Calu3 (cell line): ENCODE measurements at regions not wholly inside any gene's neighbourhood (a gene's known extent, or its start where the extent isn't known, plus 50 kb on each side); places are given as distances from the start of the nearest gene placed in this dataset.
"Not testable (repeated sequence)": the region's sequence is repeated elsewhere in the genome, so short reads cannot be mapped to it uniquely, and the experiment has no call there.

Experiments used
- BruUV-seq: library from RNA; stranded (reverse); fragments of 400-500 nt; replicated peaks from 2 replicates; lab custom pipeline; 2021; lab: Mats Ljungman, UMichigan
- CTCF ChIA-PET: fragments of 300-600 bp; sonication (Branson Sonifier 250); formaldehyde crosslinking; loops from one replicate; lab custom pipeline; 2022; ENCODE audit warnings: antibody characterized with exemption; lab: Charles Lee
- DNase-seq: peaks from one replicate; pipeline ENCODE4 v3.0.0; 2022
- H3K27ac Mint-ChIP-seq: one replicate; pipeline ENCODE4 v1.8.0; 2022; ENCODE audit warnings: mixed read lengths; ENCODE audit not compliant: unreplicated experiment
- H3K27me3 Mint-ChIP-seq: one replicate; pipeline ENCODE4 v1.8.0; 2022; ENCODE audit warnings: mixed read lengths; ENCODE audit not compliant: unreplicated experiment
- H3K36me3 Mint-ChIP-seq: one replicate; pipeline ENCODE4 v1.8.0; 2022; ENCODE audit warnings: mild to moderate bottlenecking, moderate library complexity, mixed read lengths; ENCODE audit not compliant: insufficient read depth, unreplicated experiment
- H3K4me1 Mint-ChIP-seq: one replicate; pipeline ENCODE4 v1.8.0; 2022; ENCODE audit warnings: mild to moderate bottlenecking, low read depth, mixed read lengths; ENCODE audit not compliant: unreplicated experiment
- H3K4me3 Mint-ChIP-seq: one replicate; pipeline ENCODE4 v1.8.0; 2022; ENCODE audit warnings: mild to moderate bottlenecking, low read depth, moderate library complexity, mixed read lengths; ENCODE audit not compliant: unreplicated experiment
- H3K9me3 Mint-ChIP-seq: one replicate; pipeline ENCODE4 v1.8.0; 2022; ENCODE audit warnings: low read depth, mixed read lengths; ENCODE audit not compliant: unreplicated experiment
- intact Hi-C: fragments of 100-400 bp; cut with micrococcal nuclease; formaldehyde crosslinking; loops from one replicate; pipeline ENCODE4 v1.10.0; 2022; ENCODE audit not compliant: unreplicated experiment

GRCh38 chr2:91526083-91526482 is 2834.6 kb downstream of the RPIA start:
- H3K27me3 Mint-ChIP-seq, BruUV-seq, intact Hi-C loops, H3K4me3 Mint-ChIP-seq, H3K36me3 Mint-ChIP-seq, DNase-seq, H3K9me3 Mint-ChIP-seq, H3K27ac Mint-ChIP-seq, H3K4me1 Mint-ChIP-seq, CTCF ChIA-PET: not testable (repeated sequence)

- CTCF ChIA-PET, H3K27ac Mint-ChIP-seq, H3K27me3 Mint-ChIP-seq, H3K9me3 Mint-ChIP-seq, H3K4me3 Mint-ChIP-seq, DNase-seq, H3K36me3 Mint-ChIP-seq, H3K4me1 Mint-ChIP-seq, intact Hi-C loops, BruUV-seq: not testable (repeated sequence)
Measured at GRCh38 chr2:91527056-91527455, 2835.6 kb downstream of the RPIA start.

- BruUV-seq, CTCF ChIA-PET, DNase-seq: not testable (repeated sequence)
Measured at GRCh38 chr2:91527491-91528031, 2836.1 kb downstream of the RPIA start.

GRCh38 chr2:91528361-91528760 is 2836.9 kb downstream of the RPIA start:
- DNase-seq, intact Hi-C loops: not testable (repeated sequence)

More at GRCh38 chr2:91527491-91528031, 2836.1 kb downstream of the RPIA start:
- H3K4me3 Mint-ChIP-seq, H3K27me3 Mint-ChIP-seq, H3K36me3 Mint-ChIP-seq, H3K9me3 Mint-ChIP-seq, H3K4me1 Mint-ChIP-seq, H3K27ac Mint-ChIP-seq, intact Hi-C loops: not testable (repeated sequence)

GRCh38 chr2:91536109-91536508 is 2844.6 kb downstream of the RPIA start:
- H3K4me1 Mint-ChIP-seq, DNase-seq, H3K27me3 Mint-ChIP-seq, H3K9me3 Mint-ChIP-seq, BruUV-seq, CTCF ChIA-PET, H3K36me3 Mint-ChIP-seq, H3K4me3 Mint-ChIP-seq, H3K27ac Mint-ChIP-seq, intact Hi-C loops: not testable (repeated sequence)

More at GRCh38 chr2:91528361-91528760, 2836.9 kb downstream of the RPIA start:
- BruUV-seq, H3K27ac Mint-ChIP-seq, H3K4me1 Mint-ChIP-seq, H3K9me3 Mint-ChIP-seq, H3K4me3 Mint-ChIP-seq, H3K36me3 Mint-ChIP-seq, H3K27me3 Mint-ChIP-seq, CTCF ChIA-PET: not testable (repeated sequence)

- H3K9me3 Mint-ChIP-seq, H3K4me1 Mint-ChIP-seq, H3K4me3 Mint-ChIP-seq, intact Hi-C loops, BruUV-seq, DNase-seq, H3K27ac Mint-ChIP-seq, H3K27me3 Mint-ChIP-seq, H3K36me3 Mint-ChIP-seq, CTCF ChIA-PET: not testable (repeated sequence)
Measured at GRCh38 chr2:91536549-91537263, 2845.2 kb downstream of the RPIA start.

GRCh38 chr2:91549316-91549715 is 2857.8 kb downstream of the RPIA start:
- H3K36me3 Mint-ChIP-seq, DNase-seq, H3K4me3 Mint-ChIP-seq, CTCF ChIA-PET, H3K27me3 Mint-ChIP-seq, H3K27ac Mint-ChIP-seq, H3K4me1 Mint-ChIP-seq, H3K9me3 Mint-ChIP-seq, BruUV-seq, intact Hi-C loops: not testable (repeated sequence)

- DNase-seq, intact Hi-C loops, CTCF ChIA-PET, H3K27ac Mint-ChIP-seq, H3K27me3 Mint-ChIP-seq, H3K36me3 Mint-ChIP-seq, BruUV-seq, H3K4me1 Mint-ChIP-seq, H3K4me3 Mint-ChIP-seq: not testable (repeated sequence)
- peaks cover 20% of the 10 kb centered on the region for H3K9me3 Mint-ChIP-seq
Measured at GRCh38 chr2:91558234-91558633, 2866.8 kb downstream of the RPIA start.

- CTCF ChIA-PET, H3K4me1 Mint-ChIP-seq, intact Hi-C loops, H3K27me3 Mint-ChIP-seq, H3K27ac Mint-ChIP-seq, H3K4me3 Mint-ChIP-seq, DNase-seq, H3K36me3 Mint-ChIP-seq, BruUV-seq: not testable (repeated sequence)
- H3K9me3 Mint-ChIP-seq = peaks cover 20% of the 10 kb centered on the region
Measured at GRCh38 chr2:91559269-91559668, 2867.8 kb downstream of the RPIA start.
